ENCODE measurements at regions not wholly inside any gene's neighbourhood (a gene's known extent, or its start where the extent isn't known, plus 50 kb on each side); places are given as distances from the start of the nearest gene placed in this dataset.

DNA sequence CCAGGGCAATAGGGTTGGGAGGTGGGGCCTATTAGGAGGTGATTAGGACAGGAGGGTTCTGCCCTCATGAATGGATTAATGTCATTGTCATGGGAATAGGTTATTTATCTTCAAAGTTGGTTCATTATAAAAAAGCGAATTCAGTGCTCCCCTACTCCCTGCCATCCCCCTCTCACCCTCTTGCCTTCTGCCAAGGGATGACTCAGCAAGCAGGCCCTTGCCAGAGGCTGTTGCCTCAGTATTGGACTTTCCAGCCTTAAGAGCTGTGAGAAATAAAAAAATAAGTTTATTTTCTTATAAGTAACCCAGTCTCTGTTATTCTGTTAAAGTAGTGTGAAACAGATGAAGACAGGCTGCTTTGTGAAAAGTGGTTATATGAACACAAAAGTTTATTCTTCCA is 381.1 kb upstream of the ZFP64 start:
- DNase-seq (ENCODE audit: low spot score), result no peak

DNA sequence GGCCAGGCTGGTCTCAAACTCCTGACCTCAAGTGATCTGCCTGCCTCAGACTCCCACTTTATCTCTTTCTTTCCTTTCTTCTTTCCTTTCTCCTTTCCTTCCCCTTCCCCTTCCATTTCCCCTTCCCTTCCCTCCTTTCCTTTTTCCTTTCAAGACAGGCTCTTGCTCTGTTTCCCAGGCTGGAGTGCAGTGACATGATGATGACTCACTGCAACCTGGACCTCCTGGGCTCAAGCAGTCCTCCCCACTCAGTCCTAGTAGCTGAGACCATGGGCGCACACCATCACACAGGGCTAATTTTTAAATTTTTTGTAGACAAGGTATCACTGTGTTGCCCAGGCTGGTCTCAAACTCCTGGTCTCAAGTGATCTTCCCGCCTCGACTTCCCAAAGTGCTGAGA is 377.6 kb upstream of the ZFP64 start:
- no peak for DNase-seq (ENCODE audit: low spot score)

DNA sequence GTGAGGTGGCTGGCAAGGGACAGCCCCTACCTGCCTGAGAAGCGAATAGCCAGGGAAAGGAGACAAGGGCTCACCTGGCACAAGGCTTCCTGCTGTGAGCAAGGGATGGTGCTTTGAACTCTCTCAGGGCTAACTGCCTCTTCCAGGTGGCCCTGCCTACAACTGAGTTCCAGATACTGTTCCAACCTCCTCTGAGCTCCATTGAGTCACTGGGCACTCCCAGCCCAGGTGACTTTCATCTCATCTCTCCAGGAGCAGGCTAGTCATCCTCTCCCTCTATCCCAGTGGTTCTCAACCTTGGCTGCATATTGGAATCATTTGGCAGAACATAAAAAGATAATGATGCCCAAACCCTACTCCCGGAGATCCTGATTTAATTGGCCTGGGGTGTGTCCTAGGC is 374.0 kb upstream of the ZFP64 start:
- no peak for DNase-seq (ENCODE audit: low spot score)

DNA sequence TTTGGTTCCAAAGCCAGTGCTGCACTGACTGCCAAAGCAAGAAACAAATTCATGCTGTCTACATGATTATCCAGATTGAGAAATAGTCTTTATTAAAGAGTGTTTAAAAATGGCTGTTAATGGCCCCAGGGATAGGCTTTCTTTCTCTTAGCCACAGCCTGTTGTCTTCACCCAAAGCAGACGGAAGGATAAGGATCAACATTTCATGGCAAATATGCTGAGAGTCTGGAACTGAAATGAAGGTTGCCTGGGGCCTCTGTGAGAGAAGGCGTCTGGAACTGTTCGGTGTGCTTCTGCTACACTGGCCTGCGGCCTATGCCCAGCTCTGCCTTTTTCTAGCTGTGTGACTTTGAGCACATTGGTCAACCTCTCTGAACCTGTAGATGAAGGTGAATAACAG is 373.0 kb upstream of the ZFP64 start:
- no peak for DNase-seq (ENCODE audit: low spot score)

DNA sequence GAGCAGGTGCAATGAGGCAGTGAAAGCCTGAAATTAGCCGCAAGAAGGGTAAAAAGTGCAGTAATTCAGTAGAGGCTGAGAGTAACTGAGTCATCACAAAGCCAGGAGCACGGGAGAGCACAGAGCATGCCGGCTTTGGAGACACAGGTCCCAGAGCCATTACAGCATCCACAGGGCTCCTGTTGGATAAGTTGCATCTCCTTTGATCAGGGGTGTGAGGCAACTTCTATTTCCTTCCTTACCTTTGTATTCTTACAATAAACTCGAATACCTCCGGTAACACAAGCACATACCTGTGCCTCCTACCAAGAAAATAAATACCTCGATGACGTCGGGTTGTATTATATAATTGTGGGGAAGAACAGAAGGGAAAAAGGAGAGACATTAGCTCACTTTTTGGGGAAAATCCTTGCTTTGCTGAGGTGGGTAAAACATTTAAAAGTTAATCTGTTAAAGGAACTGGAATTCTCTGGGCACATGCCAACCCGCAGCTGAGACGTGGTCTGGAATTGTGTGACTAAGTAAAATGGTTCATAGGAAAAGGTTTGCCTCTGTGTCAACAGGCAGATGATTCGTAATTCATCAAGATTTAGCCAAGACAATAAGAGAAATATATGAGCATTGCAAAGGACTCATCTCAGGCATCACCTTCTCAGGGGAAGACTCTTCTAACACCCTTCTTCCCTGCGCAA is 360.7 kb upstream of the ZFP64 start:
- no peak for DNase-seq (ENCODE audit: low spot score)

DNA sequence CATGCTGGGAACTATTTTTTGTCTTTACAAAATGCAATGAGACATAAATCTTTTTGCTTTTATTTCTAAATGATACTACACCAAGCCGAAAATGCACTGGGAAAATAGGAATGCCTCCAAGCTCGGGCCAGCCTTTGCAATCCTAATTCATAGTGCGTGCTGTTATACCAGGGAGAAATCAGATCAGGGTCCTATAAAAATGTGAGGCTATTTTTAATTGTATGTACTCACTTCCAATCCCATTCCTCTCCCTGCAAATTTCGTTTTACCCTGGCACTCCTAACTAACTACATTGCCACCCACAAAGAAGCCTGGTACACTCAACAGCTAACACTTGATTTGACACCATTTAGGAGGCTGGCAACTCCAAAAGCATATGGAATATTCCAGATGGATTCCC is 350.6 kb upstream of the ZFP64 start:
- DNase-seq (ENCODE audit: low spot score), result no peak

DNA sequence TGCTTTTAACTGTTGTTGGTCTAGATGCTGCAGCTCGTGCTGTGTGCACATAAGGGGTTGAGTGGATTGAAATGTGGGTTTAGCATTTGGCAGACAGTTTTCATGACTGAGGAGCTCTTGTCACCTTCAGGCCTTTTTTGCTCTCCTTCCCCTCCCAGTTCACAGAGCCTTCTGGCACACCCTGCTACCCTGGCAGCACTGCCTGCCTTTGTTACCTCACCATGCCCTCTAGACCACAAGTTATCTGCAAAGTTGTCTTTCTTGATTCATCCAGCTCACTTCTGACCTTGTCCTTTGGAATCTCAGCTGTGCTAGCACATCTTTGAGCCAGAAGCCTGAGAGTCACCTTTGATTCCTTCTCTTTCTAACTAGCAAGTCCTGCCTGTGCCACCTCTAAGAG is 348.9 kb upstream of the ZFP64 start:
- no peak for DNase-seq (ENCODE audit: low spot score)

DNA sequence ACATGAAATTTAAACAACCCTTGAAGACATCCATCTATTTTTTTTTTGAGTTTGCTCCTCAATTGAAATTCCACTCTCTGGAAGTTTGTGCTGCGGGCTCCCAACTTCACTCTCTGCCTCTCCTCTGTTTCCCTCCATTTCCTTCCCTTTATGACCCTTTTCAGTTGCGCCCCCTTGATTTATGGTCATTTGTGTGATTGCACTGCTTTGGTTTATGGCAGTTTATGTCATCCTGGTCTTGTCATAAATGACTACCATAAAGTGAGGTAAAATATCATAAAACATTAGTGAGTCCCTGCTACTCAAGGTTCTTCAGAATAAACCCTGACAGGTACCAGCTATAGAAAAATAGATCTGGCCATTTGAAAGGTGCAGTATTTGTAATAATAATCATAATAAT is 348.3 kb upstream of the ZFP64 start:
- DNase-seq (ENCODE audit: low spot score), result peak; percentile 4

DNA sequence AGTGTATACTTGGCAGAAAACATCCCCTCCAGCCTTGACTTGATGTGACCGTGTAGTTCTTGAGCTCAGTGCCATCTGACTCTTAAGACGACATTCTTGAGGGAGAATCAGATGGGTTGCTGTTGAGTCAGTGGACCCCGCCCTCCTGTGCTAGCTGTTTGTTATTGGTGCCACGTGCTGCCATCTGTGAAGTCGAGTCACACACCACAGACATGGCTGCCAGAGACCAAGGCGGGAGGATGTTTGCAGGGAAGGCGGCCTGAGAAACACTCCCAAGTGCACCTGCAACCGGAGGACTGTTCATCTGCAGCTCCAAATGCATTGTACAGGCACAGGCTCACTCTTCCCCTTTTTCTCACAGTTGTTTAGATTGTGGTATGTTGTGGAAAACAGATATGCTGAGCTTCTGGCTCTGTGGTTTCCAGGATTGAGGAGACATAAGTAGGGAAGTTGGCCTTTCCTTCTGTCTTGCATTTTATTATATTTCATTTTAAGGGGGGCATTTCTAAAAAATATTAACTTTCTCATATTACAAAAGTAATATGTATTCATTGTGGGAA is 345.3 kb upstream of the ZFP64 start:
- DNase-seq (ENCODE audit: low spot score), result no peak

DNA sequence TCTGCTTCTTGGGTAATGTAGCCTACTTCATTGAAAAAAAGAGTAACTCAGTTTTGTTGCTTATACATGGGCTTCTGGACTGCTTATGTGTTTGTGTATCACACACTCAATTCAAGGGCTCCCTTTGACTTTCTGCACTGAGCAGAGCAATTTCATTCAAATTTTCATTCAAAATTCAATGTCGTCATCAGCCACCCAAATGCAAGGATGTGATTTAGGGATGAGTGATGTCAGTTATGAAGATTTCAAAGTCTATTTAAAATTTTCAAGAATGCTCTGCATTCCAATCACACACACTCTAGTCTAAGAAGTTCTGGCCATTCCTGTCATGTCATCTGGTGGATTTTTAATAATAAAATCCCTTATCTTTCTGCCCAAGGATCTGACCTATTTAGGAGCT is 344.5 kb upstream of the ZFP64 start:
- DNase-seq (ENCODE audit: low spot score), result no peak

DNA sequence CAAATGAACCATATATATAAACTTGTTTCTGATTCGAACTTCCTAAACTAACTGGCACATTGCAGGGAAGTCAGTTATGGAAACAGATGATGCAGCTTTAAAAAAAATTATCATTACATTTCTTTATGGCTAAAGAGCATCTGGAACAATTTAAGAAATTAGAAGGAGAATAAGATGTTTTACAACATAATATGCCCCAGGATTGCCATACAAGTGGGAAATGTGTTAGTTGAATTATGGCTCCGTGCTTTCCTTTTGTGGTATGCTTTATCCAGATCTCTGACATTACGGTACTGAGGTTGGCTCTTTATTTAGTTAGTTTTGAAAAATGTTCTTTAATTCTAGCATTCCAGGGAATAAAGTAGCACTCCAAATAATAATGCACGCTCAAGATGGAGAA is 343.0 kb upstream of the ZFP64 start:
- no peak for DNase-seq (ENCODE audit: low spot score)

DNA sequence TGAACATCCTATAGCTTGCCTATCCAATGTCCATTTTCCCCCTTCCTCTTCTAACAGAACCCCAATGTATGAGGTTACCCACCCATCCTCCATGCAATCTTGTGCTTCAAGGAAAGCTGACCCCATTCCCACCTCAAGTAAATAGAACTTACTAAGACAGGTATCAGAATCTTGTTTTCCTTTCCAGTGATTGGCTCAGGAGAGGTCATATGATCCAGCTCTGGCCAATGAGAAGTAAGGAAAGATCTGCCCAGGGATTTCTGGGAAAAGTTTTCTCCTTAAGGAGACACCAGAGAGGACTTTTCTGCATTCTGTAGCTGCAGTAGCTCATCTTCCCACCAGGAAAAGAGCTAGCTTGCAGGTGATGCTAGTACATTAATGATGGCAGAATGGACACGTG is 341.8 kb upstream of the ZFP64 start:
- DNase-seq (ENCODE audit: low spot score), result no peak

DNA sequence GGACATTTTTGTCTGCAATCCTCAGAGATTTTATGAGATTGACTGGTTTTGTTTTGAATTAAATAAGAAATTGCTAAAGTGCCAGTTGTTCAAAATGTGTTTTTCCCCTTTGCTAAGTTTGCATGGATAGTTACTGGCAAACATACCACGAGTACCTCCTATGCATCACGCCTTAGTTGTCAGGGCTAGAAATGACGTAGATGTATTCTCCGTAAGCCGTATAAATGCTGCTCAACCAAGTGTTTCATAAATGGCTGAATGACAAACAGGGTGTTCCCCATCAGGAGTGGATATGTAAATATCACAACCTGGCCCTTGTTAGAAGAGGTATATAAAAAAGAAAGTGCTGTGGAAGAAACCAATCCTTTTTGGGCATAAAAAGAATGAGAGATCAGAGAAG is 341.1 kb upstream of the ZFP64 start:
- DNase-seq (ENCODE audit: low spot score), result no peak

DNA sequence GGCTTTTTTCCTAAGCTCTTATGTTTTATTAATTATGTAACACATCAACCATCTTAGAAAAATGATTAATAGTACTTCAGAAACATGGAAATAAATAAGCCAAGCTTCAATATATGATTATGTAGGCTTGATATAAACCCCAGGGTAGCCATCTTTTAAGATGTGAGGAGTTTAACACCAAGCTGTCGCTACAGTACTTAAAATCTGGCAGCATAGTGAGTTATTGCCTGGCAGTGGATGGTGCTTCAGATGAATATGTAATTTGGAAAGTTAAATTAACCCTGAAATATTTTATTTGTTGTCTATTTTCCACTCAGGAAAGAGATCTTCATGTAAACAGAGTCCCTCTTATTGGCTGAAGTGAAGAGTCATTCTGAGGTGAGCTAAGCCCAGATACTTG is 339.0 kb upstream of the ZFP64 start:
- DNase-seq (ENCODE audit: low spot score), result no peak

DNA sequence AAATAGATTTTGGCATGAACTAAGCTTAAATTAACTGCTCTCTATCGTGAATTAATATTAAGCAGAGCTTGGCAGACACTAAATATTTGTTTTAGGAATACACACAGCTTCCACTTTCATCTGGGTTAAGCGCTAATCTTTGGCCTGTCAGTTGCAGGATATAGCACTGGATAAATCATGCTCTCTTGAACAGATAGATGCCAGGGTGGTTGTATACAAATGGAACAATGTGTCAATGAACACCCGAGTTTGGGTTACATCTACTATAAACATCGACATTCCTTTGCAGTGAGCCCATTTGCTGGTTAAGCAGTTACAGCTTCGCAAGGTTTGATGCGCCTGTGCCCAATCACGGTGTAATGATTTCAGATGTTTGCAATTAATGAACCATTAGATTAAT is 338.2 kb upstream of the ZFP64 start:
- DNase-seq (ENCODE audit: low spot score), result no peak

DNA sequence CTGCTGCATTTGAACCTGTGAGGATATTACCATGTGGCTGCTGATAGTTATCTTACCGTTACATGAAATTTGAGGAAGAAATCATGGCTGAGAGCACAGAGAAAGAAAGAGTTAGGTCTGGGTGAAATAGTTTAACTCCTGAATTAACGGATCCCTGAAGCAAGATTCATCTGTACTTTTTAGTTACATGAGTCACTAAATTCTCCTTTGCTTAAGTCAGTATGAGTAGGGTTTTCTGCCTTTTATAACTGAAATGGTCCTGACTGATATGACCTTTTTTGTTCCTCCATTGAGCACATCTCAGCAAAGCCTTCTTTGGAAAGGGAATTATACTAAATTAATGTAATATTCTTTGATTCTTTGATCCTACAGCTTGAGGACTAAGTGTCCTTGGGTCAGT is 333.3 kb upstream of the ZFP64 start:
- no peak for DNase-seq (ENCODE audit: low spot score)

DNA sequence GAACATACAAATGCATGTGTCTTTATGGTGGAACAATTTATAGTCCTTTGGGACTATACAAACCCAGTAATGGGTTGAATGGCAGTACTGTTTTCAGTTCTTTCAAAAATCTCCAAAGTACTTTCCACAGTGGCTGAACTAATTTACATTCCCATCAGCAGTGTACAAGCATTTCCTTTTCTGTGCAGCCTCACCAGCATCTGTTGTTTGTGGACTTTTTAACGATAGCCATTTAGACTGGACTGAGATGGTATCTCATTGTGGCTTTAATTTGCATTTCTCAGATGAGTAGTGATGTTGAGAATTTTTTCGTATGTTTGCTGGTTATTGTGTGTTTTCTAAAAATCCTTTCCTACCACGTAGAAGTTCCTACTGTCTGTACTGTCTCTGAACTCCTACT is 327.2 kb upstream of the ZFP64 start:
- no peak for DNase-seq (ENCODE audit: low spot score)

DNA sequence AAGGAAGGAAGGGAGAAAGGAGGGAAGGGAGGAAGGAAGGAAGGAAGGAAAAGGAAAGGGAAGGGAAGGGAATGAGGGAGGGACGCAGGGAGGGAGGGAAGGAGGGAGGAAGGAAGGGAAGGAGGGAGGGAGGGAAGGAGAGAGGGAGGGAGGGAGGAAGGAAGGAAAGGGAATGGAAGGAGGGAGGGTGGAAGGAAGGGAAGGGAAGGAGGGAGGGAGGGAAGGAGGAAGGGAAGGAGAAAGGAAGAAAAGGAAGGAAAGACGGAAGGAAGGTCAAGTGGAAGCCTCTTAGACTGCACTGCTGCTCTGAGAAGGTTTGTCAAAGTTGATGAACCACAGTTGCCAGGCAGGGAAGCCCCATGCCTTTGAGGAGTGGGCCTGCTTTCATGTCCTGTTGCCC is 324.3 kb upstream of the ZFP64 start:
- DNase-seq (ENCODE audit: low spot score), result no peak

DNA sequence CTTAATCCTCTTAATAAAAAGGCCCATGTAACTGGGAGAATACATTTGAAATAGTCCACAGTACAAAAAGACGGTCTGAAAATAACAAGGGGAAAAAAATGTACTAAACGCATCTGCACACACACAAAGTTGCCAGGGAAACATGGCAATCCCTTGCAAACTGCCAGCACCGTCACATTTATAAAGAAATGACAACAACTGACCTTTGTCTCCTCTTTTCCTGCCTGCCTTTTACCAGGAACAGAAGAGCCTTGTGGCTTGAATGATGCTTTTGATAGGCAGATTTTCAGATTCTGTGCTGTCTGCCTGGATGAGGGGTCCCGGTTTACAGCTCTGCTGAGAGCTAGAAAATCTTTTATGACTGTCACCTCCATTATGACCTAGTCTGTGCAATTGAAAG is 308.6 kb upstream of the ZFP64 start:
- DNase-seq (ENCODE audit: low spot score), result no peak

DNA sequence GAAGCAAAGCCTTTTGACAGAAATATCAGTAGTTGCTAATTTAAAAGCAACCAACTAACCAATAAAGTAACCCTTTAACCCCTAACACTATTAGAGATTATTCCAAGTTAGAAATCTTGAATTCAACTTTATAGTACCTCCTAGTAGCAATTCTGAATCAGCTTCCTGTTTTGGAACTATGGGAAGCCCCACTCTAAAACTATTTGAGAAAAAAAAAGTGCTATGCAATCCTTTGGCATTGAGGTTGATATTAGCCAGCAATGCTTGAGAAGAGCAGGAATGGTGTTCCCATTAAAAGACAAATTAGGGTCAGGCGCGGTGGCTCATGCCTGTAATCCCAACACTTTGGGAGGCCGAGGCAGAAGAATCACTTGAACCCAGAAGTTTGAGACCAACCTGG is 306.2 kb upstream of the ZFP64 start:
- no peak for DNase-seq (ENCODE audit: low spot score)

DNA sequence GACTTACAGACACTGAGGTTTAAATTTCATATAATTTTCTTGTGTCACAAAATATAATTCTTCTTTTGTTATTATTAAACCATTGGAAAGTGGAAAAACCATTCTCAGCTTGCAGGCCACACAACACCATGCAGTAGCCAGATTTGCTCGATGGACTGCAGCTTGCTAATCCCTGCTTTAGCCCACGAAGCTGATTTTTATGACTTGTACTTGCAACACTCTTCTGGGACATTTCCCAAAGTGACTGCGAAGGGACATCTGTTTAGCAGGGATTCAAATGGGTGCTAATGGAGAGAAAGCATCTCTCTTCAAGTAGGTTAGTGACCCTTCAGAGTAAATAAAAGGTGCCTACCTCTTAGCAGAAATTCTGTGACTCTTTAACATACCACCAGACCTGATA is 304.6 kb upstream of the ZFP64 start:
- DNase-seq (ENCODE audit: low spot score), result no peak

DNA sequence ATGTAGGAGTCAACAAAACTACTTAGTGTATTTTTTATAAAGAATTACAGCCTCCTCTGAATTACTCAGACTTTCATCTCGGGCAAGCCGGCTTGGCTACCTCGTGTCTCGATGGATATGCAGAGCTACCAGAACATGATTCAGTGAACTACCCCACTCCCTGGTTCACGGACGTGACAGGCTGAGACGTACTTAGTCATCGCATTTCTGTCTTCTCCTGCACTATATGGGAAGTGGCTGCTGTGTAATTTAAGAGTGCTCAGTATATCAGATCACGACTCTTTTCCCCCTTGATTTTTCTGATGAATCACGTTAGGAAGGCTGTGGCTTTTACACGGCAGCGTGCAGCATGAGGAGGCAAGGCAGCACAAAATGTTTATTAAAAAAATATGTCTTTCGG is 302.7 kb upstream of the ZFP64 start:
- DNase-seq (ENCODE audit: low spot score), result no peak

DNA sequence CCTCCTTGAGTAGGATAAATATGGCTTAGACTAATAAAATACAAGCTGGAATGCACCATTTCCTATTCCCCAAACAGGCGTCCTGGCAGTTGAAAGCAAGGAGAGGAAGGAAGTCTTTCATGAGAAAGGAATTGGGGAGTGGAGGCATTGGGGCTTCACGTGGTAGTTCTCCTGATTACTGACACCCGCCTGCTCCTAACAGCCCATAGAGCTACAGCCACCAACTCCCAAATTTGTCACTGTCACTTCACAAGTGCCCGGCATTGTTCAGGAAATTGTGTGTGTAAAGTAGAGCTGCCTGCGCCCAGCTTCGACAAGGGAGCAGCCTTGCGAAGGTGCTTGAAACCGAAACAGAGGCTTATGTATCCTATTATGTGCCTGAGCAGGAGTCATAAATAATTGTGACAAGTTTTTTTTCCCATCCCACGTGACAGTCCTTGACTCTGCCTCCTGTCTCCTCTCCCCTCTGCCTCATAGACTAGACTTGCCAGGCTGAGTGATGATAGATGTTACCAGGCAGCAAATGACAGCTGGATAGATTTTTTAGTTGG is 301.7 kb upstream of the ZFP64 start:
- no peak for DNase-seq (ENCODE audit: low spot score)

DNA sequence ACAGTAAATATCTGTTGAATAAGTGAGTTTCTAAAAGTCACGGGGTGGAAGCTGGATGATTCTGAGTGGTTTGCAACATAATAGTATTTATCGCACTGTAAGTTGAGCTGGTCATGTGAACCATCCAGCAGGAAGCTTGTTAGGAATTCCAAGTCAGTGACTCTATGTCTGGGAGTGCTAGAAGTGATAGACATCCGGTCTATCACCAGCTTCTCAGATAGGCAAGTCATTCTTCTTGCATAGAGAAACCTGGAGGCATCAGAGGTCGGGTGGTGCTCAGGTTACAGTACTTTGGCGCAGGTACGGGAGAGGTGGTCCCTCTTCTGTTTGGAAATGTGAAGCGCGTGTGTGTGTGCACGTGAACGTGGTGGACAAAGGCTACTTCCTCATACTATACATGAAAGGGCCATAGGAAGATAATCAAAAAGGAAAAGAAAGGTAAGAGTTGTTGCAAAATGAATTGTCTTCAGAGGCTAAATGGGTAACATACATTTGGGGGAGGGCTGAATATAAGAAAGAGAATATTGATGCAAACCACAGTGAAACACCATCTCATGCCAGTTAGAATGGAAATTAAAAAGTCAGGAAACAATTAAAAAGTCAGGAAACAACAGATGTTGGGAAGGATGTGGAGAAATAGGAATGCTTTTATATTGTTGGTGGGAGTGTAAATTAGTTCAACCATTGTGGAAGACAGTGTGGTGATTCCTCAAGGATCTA is 299.3 kb upstream of the ZFP64 start:
- DNase-seq (ENCODE audit: low spot score), result no peak

All from germinal center (tissue), 1 donor.